Neural cell (in vitro differentiated cells): ENCODE measurements at regions not wholly inside any gene's neighbourhood (a gene's known extent, or its start where the extent isn't known, plus 50 kb on each side); places are given as distances from the start of the nearest gene placed in this dataset.

Experiments
- TF ChIP-seq, protein P1 (sequence below): IDR thresholded peaks from 2 replicates; pipeline ENCODE4 v1.6.1; 2012; ENCODE audit warnings: borderline replicate concordance
- TF ChIP-seq, protein P2 (sequence below): fragments of 450-650 bp; IDR thresholded peaks from 2 replicates; pipeline ENCODE4 v1.5.1; 2014; ENCODE audit warnings: antibody characterized with exemption, mild to moderate bottlenecking, moderate library complexity; ENCODE audit not compliant: poor library complexity, severe bottlenecking

DNA sequence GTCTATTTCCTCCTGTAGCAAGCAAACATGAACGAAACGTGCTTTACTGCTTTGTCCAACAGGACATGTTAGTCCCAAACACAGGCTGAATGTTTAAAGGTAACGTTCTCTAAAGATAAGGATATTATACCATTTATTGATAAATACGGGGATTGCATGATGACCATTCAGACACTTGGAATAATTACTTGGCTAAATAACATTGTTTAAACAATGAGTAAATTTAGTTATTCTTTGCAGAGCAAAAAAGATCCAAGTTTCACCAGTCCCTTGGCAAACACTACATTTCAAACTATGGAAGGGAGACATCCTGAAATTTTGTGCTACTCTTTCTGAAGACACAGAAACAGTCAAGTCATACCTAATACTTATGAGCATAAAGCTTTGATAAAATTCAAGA is 88.0 kb downstream of the ZNF280B start:
- TF ChIP-seq, protein P1, sequence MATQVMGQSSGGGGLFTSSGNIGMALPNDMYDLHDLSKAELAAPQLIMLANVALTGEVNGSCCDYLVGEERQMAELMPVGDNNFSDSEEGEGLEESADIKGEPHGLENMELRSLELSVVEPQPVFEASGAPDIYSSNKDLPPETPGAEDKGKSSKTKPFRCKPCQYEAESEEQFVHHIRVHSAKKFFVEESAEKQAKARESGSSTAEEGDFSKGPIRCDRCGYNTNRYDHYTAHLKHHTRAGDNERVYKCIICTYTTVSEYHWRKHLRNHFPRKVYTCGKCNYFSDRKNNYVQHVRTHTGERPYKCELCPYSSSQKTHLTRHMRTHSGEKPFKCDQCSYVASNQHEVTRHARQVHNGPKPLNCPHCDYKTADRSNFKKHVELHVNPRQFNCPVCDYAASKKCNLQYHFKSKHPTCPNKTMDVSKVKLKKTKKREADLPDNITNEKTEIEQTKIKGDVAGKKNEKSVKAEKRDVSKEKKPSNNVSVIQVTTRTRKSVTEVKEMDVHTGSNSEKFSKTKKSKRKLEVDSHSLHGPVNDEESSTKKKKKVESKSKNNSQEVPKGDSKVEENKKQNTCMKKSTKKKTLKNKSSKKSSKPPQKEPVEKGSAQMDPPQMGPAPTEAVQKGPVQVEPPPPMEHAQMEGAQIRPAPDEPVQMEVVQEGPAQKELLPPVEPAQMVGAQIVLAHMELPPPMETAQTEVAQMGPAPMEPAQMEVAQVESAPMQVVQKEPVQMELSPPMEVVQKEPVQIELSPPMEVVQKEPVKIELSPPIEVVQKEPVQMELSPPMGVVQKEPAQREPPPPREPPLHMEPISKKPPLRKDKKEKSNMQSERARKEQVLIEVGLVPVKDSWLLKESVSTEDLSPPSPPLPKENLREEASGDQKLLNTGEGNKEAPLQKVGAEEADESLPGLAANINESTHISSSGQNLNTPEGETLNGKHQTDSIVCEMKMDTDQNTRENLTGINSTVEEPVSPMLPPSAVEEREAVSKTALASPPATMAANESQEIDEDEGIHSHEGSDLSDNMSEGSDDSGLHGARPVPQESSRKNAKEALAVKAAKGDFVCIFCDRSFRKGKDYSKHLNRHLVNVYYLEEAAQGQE, result no peak
- TF ChIP-seq, protein P2, sequence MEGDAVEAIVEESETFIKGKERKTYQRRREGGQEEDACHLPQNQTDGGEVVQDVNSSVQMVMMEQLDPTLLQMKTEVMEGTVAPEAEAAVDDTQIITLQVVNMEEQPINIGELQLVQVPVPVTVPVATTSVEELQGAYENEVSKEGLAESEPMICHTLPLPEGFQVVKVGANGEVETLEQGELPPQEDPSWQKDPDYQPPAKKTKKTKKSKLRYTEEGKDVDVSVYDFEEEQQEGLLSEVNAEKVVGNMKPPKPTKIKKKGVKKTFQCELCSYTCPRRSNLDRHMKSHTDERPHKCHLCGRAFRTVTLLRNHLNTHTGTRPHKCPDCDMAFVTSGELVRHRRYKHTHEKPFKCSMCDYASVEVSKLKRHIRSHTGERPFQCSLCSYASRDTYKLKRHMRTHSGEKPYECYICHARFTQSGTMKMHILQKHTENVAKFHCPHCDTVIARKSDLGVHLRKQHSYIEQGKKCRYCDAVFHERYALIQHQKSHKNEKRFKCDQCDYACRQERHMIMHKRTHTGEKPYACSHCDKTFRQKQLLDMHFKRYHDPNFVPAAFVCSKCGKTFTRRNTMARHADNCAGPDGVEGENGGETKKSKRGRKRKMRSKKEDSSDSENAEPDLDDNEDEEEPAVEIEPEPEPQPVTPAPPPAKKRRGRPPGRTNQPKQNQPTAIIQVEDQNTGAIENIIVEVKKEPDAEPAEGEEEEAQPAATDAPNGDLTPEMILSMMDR, result no peak
